ENCODE measurements at regions not wholly inside any gene's neighbourhood (a gene's known extent, or its start where the extent isn't known, plus 50 kb on each side); places are given as distances from the start of the nearest gene placed in this dataset.

DNA sequence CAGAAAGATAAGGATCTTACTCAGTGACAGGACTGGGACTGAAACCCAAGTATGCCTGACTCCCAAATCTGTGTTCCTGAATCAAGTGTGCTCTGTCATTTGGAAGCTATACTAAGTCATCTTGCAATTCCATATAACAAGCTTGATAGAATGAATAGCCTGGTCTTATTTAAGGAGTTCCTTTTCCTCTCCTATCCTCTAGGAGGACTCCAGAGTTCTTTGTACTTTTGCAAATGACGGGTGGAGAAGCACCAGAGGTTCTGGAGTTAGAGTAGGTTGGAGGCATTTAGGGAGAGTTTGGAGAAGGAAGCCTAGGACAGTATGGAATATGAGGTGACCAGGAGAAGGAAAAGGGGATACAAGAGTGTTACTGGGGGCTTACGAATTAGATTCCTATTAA lies 92.9 kb upstream of the RCN1 start:
- Histone ChIP-seq H3K9ac (ENCODE audit: low read length) (no peak overlapping the region), H3K9me3 (ENCODE audit: control insufficient read depth, low read depth, low read length) (no peaks in the 10 kb centered on the region), H3K27me3 (ENCODE audit: control insufficient read depth, insufficient read depth, low read length) (no peaks in the 10 kb centered on the region), H3K4me1 (ENCODE audit: control insufficient read depth, low read depth, low read length) (no peaks in the 10 kb centered on the region), H3K27ac (ENCODE audit: low read length) (no peak overlapping the region), H3K4me3 (ENCODE audit: low read length) (no peak overlapping the region), H3K36me3 (ENCODE audit: control insufficient read depth, low read depth, low read length) (no peaks in the 10 kb centered on the region)

DNA sequence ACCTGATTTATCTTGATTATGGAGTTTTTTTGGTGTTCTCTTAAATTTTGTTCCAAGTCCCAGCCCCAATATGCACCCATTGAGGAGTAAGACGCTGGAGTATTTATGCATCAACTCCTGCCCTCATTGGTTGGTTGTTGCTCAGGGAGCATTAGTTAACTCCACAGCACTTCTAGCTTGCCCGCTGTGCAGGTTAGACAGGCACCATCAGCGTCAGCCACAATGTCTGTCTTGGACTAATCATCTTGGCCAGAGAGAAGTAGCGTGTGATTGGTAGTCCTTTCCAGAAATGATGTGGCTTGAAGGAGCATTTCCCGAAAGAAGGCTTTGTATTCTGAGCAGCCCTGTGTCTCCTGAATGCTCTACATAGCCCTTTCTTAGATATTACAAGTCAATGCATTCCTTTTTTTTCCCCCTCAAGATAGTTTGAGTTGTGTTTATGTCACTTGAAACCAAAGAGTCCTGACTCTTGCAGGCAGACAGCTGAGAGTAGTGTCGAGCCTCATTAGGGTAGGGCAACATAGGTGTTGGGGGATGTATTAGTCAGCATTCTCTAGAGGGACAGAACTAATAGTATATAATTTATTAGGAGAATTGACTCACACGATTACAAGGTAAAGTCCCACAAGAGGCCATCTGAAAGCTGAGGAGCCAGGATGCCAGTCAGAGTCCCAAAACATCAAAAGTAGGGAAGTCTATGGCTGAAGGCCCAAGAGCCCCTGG lies 94.6 kb upstream of the RCN1 start:
- Histone ChIP-seq H3K27me3 (ENCODE audit: control insufficient read depth, insufficient read depth, low read length) (no peaks in the 10 kb centered on the region), H3K9ac (ENCODE audit: low read length) (no peak overlapping the region), H3K4me1 (ENCODE audit: control insufficient read depth, low read depth, low read length) (no peaks in the 10 kb centered on the region), H3K9me3 (ENCODE audit: control insufficient read depth, low read depth, low read length) (no peaks in the 10 kb centered on the region), H3K4me3 (ENCODE audit: low read length) (no peak overlapping the region), H3K36me3 (ENCODE audit: control insufficient read depth, low read depth, low read length) (no peaks in the 10 kb centered on the region), H3K27ac (ENCODE audit: low read length) (no peak overlapping the region)

- Histone ChIP-seq H3K27ac (ENCODE audit: low read length) (no peak overlapping the region), H3K9me3 (ENCODE audit: control insufficient read depth, low read depth, low read length) (no peaks in the 10 kb centered on the region), H3K36me3 (ENCODE audit: control insufficient read depth, low read depth, low read length) (no peaks in the 10 kb centered on the region), H3K9ac (ENCODE audit: low read length) (no peak overlapping the region), H3K4me3 (ENCODE audit: low read length) (no peak overlapping the region), H3K4me1 (ENCODE audit: control insufficient read depth, low read depth, low read length) (no peaks in the 10 kb centered on the region), H3K27me3 (ENCODE audit: control insufficient read depth, insufficient read depth, low read length) (no peaks in the 10 kb centered on the region)
Measured at GRCh38 chr11:31995525-31996094, 95.3 kb upstream of the RCN1 start.

DNA sequence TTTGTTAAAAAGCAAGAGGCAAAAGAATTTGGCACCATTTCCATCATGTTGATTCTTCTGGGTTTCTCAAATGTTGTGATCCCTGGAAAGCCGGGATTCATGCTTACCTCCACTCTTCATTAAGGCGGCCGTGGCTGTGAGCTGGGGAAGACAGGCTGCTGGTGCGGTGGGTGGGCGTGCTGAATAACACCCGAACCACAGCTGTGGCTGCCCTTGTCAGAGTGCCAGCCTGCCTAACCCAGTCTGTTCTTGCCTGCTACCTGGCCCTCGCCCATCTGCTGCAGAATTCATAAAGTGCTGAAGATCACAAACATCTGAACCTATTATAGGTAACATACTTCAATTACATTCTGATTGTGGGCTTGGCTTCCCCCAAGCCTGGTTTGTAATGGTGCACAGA lies 95.8 kb upstream of the RCN1 start:
- Histone ChIP-seq H3K4me3 (ENCODE audit: low read length) (no peak overlapping the region), H3K27me3 (ENCODE audit: control insufficient read depth, insufficient read depth, low read length) (no peaks in the 10 kb centered on the region), H3K9ac (ENCODE audit: low read length) (no peak overlapping the region), H3K4me1 (ENCODE audit: control insufficient read depth, low read depth, low read length) (no peaks in the 10 kb centered on the region), H3K27ac (ENCODE audit: low read length) (no peak overlapping the region), H3K36me3 (ENCODE audit: control insufficient read depth, low read depth, low read length) (no peaks in the 10 kb centered on the region), H3K9me3 (ENCODE audit: control insufficient read depth, low read depth, low read length) (no peaks in the 10 kb centered on the region)

DNA sequence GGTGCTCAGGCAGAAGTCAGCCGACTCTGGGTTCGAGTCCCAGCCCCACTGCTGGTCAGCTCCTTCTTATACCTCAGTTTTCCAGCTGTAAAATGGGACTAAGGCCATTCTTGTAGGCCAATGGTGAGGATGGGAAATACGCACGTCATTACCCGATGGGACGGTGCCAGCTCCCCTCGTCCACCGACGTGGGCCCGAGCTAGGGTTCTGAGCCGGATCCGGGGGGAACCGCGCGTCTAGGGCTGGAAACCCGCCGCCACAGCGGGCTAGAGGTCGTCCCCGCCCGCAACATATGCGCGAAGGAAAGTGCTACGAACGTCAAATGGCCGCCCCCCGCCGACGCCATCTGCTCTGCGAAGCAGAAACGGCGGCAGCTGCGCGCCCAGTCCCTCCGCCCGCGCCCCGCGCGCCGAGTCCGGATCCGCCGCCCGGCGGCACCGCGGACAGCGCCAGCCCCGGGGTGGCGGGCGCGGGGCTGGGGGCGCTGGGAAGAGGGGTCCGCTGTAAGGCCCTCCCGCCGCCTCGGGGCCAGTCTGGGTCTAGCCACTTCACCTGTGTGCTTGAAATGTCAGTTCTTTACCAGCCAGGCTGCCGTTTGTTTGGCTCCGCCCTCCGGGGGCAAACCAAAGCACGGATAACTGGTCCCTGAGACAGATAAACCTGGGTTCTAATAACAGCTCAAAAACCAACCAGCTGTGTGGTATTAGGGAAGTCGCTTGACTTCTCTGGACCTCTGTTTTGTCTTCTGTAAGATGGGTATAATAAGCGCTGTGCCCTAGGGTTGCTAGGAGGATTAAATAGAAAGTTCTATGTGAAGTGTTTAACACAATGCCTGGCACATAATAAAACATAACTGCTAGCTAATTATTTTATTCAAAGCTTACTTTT lies 103.5 kb upstream of the RCN1 start:
- Histone ChIP-seq H3K27me3 (ENCODE audit: control insufficient read depth, insufficient read depth, low read length) (peaks cover 20% of the 10 kb centered on the region), H3K9ac (ENCODE audit: low read length) (no peak overlapping the region), H3K4me1 (ENCODE audit: control insufficient read depth, low read depth, low read length) (no peaks in the 10 kb centered on the region), H3K4me3 (ENCODE audit: low read length) (peak overlapping the region; percentile 65), H3K9me3 (ENCODE audit: control insufficient read depth, low read depth, low read length) (no peaks in the 10 kb centered on the region), H3K27ac (ENCODE audit: low read length) (no peak overlapping the region), H3K36me3 (ENCODE audit: control insufficient read depth, low read depth, low read length) (no peaks in the 10 kb centered on the region)

- H3K9ac ChIP-seq (ENCODE audit: low read length) = no peak overlapping the region
- no peaks in the 10 kb centered on the region for H3K36me3 ChIP-seq (ENCODE audit: control insufficient read depth, low read depth, low read length)
- H3K27ac ChIP-seq (ENCODE audit: low read length) = no peak overlapping the region
- no peaks in the 10 kb centered on the region for H3K4me1 ChIP-seq (ENCODE audit: control insufficient read depth, low read depth, low read length)
- H3K9me3 ChIP-seq (ENCODE audit: control insufficient read depth, low read depth, low read length) = no peaks in the 10 kb centered on the region
- no peak overlapping the region for H3K4me3 ChIP-seq (ENCODE audit: low read length)
- peaks cover 20% of the 10 kb centered on the region for H3K27me3 ChIP-seq (ENCODE audit: control insufficient read depth, insufficient read depth, low read length)
Measured at GRCh38 chr11:31986201-31986889, 104.5 kb upstream of the RCN1 start.

DNA sequence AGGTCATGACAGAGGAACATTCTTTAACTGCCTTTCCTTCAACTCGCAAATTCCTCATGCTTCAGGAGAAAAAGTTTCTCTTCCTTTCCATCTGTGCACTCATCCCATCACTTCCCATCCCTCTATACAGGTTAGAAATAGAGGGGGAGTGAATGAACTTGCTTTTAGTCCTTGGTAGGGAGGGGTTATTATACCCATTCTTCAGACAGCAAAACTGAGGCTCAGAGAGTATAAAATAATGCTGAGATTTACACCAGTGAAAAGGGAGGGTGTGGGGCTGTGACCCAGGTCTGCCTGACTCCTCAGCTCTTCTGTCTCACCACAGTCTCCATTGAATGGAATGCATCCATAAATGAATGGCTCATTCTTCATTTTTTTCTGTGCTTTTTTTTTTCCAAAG lies 109.4 kb upstream of the RCN1 start:
- H3K4me3 ChIP-seq (ENCODE audit: low read length) = no peak overlapping the region
- H3K36me3 ChIP-seq (ENCODE audit: control insufficient read depth, low read depth, low read length) = no peaks in the 10 kb centered on the region
- peaks cover 5% of the 10 kb centered on the region for H3K27me3 ChIP-seq (ENCODE audit: control insufficient read depth, insufficient read depth, low read length)
- no peak overlapping the region for H3K9ac ChIP-seq (ENCODE audit: low read length)
- no peaks in the 10 kb centered on the region for H3K4me1 ChIP-seq (ENCODE audit: control insufficient read depth, low read depth, low read length)
- no peaks in the 10 kb centered on the region for H3K9me3 ChIP-seq (ENCODE audit: control insufficient read depth, low read depth, low read length)
- no peak overlapping the region for H3K27ac ChIP-seq (ENCODE audit: low read length)

GRCh38 chr11:31977343-31977742 lies 113.5 kb upstream of the RCN1 start:
- Histone ChIP-seq H3K4me3 (ENCODE audit: low read length) (no peak overlapping the region), H3K27ac (ENCODE audit: low read length) (no peak overlapping the region), H3K9ac (ENCODE audit: low read length) (no peak overlapping the region), H3K9me3 (ENCODE audit: control insufficient read depth, low read depth, low read length) (no peaks in the 10 kb centered on the region), H3K4me1 (ENCODE audit: control insufficient read depth, low read depth, low read length) (no peaks in the 10 kb centered on the region), H3K27me3 (ENCODE audit: control insufficient read depth, insufficient read depth, low read length) (no peaks in the 10 kb centered on the region), H3K36me3 (ENCODE audit: control insufficient read depth, low read depth, low read length) (no peaks in the 10 kb centered on the region)

DNA sequence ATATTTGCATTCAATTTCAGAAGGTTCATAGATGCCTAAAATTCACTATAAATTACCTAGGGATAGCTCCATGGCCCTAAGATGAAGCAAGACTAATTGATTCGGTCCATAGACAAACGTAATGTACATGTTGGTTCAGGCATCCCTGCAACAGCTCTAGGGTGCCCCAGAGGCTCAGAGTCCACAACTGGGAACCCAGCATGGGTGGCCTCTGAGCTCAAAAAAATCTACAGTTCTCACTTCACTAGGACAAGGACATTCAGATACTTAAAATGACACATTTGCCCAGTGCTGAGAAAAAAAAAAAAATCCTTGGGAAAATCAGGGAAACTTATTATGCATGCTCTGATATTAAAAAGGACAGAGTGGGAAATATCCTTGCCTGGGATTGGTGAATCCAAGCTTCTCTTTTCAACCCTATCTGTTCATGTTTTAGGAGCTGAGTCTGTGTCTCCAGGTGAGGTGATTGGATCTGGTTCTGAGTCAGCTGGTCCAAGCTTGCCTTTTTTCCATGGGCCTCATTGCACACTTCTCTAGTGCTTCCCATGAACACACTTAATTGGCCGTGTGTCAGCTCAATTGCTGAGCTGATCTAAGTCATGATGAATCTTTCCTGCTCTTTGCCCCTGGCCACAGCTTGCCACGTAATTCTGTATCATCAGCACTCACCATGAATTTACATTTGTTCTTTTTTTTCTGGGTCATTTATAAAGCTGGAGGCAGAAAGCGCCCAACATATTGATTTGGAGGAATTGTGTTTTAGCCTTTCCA lies 116.3 kb upstream of the RCN1 start:
- H3K27ac ChIP-seq (ENCODE audit: low read length) = no peak overlapping the region

DNA sequence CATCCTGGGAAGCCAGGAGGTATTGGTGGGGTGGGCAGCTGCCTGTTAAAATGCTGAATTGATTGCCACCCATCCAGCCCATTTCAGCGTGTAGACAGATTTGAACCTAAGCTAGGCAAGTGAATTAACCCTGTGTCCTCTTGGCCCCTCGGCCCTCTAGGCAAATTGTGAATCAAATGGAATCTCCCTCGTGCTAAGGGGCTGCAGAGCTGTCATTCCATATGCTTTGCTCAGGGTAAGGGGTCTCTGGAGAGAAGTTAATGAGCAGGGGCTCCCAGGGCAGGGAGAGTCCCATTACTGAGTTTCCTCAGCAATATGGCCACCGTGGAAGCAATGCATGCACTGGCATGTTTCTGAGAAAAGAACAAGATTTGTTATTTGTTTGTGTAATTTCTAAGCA lies 117.7 kb upstream of the RCN1 start:
- Histone ChIP-seq H3K9ac (ENCODE audit: low read length) (no peak overlapping the region), H3K9me3 (ENCODE audit: control insufficient read depth, low read depth, low read length) (no peaks in the 10 kb centered on the region), H3K27ac (ENCODE audit: low read length) (no peak overlapping the region), H3K4me3 (ENCODE audit: low read length) (no peak overlapping the region), H3K36me3 (ENCODE audit: control insufficient read depth, low read depth, low read length) (no peaks in the 10 kb centered on the region), H3K4me1 (ENCODE audit: control insufficient read depth, low read depth, low read length) (no peaks in the 10 kb centered on the region), H3K27me3 (ENCODE audit: control insufficient read depth, insufficient read depth, low read length) (no peaks in the 10 kb centered on the region)

More for the DNA sequence above, 116.3 kb upstream of the RCN1 start:
- Histone ChIP-seq H3K9ac (ENCODE audit: low read length) (no peak overlapping the region), H3K9me3 (ENCODE audit: control insufficient read depth, low read depth, low read length) (no peaks in the 10 kb centered on the region), H3K4me1 (ENCODE audit: control insufficient read depth, low read depth, low read length) (no peaks in the 10 kb centered on the region), H3K36me3 (ENCODE audit: control insufficient read depth, low read depth, low read length) (no peaks in the 10 kb centered on the region), H3K4me3 (ENCODE audit: low read length) (no peak overlapping the region), H3K27me3 (ENCODE audit: control insufficient read depth, insufficient read depth, low read length) (no peaks in the 10 kb centered on the region)

- Histone ChIP-seq H3K27ac (ENCODE audit: low read length) (no peak overlapping the region), H3K4me3 (ENCODE audit: low read length) (no peak overlapping the region), H3K36me3 (ENCODE audit: control insufficient read depth, low read depth, low read length) (no peaks in the 10 kb centered on the region), H3K4me1 (ENCODE audit: control insufficient read depth, low read depth, low read length) (no peaks in the 10 kb centered on the region), H3K9me3 (ENCODE audit: control insufficient read depth, low read depth, low read length) (no peaks in the 10 kb centered on the region), H3K27me3 (ENCODE audit: control insufficient read depth, insufficient read depth, low read length) (no peaks in the 10 kb centered on the region), H3K9ac (ENCODE audit: low read length) (no peak overlapping the region)
Measured at GRCh38 chr11:31972623-31973022, 118.3 kb upstream of the RCN1 start.

All from iPS-18a (cell line).